Tibial artery (tissue), 4 donors: ENCODE measurements at regions not wholly inside any gene's neighbourhood (a gene's known extent, or its start where the extent isn't known, plus 50 kb on each side); places are given as distances from the start of the nearest gene placed in this dataset.

Experiments
- DNase-seq, 2 donors: peaks; one replicate each; pipeline ENCODE4 v3.0.0-alpha.2; 2019
- H3K27ac ChIP-seq, 2 donors: fragments of 200-600 bp; sonication (generic) in 1 of 2; 1 replicate in 1 of 2; 2 replicates in 1 of 2; pipeline ENCODE4 v1.5.1; 2018 to 2019; ENCODE audit warnings: mild to moderate bottlenecking in 1 of 2
- H3K27me3 ChIP-seq, 2 donors: fragments of 200-600 bp; sonication (generic) in 1 of 2; one replicate each; pipeline versions ENCODE4 v1.5.1 to v1.6.0; 2016 to 2019
- H3K36me3 ChIP-seq, 3 donors: fragments of 200-600 bp; sonication (generic) in 2 of 3; one replicate each; pipeline ENCODE4 v1.5.1; 2016 to 2019; ENCODE audit warnings: mild to moderate bottlenecking in 2 of 3
- H3K4me1 ChIP-seq, 4 donors: fragments of 200-600 bp; sonication (generic) in 2 of 4; 1 replicate in 3 of 4; 2 replicates in 1 of 4; pipeline ENCODE4 v1.5.1; 2016 to 2019
- H3K4me3 ChIP-seq, 2 donors: fragments of 200-600 bp; sonication (generic) in 1 of 2; 1 replicate in 1 of 2; 2 replicates in 1 of 2; pipeline ENCODE4 v1.5.1; 2018 to 2019; ENCODE audit warnings: mild to moderate bottlenecking in 2 of 2
- H3K9me3 ChIP-seq, 3 donors: fragments of 200-600 bp; sonication (generic) in 1 of 3; one replicate each; pipeline ENCODE4 v1.5.1; 2016 to 2019
- CTCF ChIP-seq, 2 experiments: fragments of 200-600 bp in 1 of 2; fragments of 450-650 bp in 1 of 2; IDR thresholded peaks; one replicate each; pipeline ENCODE4 v1.5.1; 2017 to 2019; ENCODE audit warnings: antibody characterized with exemption in 2 of 2, mild to moderate bottlenecking in 1 of 2, moderate library complexity in 1 of 2
- intact Hi-C: fragments of 100-400 bp; cut with DNase I; formaldehyde crosslinking; loops from one replicate; pipeline ENCODE4 v1.15.0; 2023; ENCODE audit warnings: low total_unique reads

- DNase-seq = no peak
- H3K27ac ChIP-seq = no peak overlapping the region
- no peak overlapping the region for H3K4me3 ChIP-seq
- H3K9me3 ChIP-seq = peaks cover 32 to 99% (median 95%) of the 10 kb centered on the region in 3 donors
- intact Hi-C loops = no loop called here
- H3K4me1 ChIP-seq = no peaks in the 10 kb centered on the region
- no peaks in the 10 kb centered on the region for H3K27me3 ChIP-seq
- H3K36me3 ChIP-seq = peaks cover 23 to 38% (median 23%) of the 10 kb centered on the region in 3 donors
- TF ChIP-seq CTCF (IDR thresholded peaks at IDR 0.05) = no peak
Observed at GRCh38 chr19:37829526-37829925, 50.1 kb upstream of the ZNF573 start.
